NCI-H446 (cell line): ENCODE measurements at regions not wholly inside any gene's neighbourhood (a gene's known extent, or its start where the extent isn't known, plus 50 kb on each side); places are given as distances from the start of the nearest gene placed in this dataset.

Experiments used
- DNase-seq, 2 experiments: peaks; one replicate each; lab custom pipeline; 2025; lab: John Stamatoyannopoulos, UW

DNA sequence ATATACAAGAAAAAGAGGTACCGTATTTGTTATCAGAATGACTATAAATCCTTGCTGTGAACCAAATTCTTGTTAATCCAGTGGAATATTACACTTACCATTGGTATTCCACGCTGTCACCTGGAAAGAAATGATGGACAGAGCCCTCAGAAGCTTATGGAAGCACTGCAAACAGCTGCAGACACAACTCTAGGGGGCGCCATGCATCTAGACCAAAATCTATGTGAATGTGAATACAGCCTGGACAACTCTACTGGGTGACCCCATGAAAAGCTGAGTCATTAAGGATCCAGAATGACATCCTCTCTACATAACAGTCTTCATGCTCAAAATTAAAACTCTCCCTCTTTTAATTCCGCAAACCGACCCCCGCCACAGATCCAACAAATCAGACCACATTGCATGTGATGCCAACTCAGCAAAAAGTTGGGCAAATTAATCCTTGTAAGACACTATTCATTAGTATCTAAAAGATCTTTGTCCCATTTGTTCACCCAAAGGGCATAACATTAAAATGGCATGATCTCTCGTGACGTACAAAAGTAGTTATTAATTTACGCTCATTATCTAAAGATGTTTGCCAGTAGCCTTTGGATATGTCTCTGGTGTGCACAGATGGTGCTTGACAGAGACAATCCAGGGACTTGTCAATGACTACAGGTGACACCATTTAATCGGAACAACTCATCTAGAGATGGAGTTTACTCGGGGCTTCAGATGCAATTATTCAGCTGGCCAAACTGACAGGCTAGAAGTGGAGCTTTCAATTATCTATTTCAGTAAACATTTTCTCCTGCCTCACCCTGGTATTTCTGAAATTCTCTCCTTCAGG lies 552.7 kb upstream of the PSMD7 start:
- no peak for DNase-seq

DNA sequence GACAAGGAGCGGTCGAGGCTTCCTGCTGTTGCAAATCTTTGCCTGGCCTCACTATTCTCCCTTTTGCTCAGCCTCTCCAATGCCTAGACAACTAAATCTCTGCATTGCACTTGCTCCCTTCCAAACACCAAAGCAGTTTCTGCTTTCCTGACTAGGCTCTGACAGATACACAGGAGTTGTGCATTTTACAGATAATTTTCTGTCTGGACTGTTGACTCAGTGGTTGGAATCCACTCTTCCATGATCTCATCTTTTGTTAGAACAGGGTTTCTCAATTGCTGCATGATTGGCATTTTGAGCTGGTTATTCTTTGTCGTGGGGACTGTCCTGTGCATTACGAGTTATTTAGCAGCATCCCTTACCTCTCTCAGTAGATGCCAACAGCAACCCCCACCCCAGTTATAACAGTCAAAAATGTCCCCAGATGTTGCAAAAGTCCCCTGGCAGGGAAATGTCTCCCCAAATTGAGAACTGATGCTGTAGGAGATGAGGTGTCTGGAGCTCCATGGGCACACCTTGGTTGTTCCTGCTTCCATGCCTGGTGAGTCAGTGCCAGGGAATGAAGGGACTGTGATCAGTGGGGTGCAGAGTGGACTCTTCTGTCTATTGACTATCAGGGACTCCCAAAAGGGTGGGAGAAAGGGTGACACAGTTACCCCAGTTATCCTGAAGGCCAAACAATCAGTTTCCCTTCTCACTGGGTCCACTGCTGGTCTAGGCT lies 557.4 kb upstream of the PSMD7 start:
- DNase-seq, result no peak

DNA sequence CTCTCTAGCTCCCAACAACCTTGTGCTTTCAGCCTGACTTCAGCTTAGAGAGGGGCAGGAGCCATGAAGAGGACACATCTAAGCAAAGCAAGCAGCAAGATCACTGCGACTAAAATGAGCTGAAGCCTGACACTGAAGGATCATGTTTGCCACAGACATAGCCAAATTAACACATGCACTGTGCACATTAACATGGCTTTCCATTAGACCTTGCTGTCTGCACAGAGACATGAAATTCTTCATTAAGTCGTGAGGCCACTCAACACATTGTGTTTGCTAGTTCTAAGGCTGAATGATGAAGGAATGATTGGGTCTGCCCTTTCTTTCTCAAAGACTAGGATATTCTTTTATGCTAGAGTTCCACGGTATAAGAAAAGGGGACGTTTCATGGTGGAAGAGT lies 558.3 kb upstream of the PSMD7 start:
- no peak for DNase-seq

DNA sequence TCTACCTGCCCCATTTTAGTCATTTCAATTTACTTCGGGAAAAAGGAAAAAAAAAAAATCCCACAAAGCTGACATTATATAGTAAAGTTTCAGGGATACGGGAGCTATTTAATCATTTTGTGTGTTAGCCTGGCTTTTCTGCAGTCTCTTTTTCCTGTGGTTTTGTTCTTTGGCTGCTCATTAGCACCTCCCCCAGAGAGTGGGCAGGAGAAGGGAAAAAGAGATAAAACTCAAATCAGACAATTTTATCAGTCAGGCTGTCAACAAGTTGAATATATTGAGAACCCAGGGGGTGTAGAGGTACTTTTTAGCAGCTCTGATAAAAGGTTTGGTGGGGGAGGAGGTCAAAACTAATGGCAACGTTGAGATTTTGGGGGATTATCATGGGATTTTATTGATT lies 559.0 kb upstream of the PSMD7 start:
- DNase-seq, result no peak

DNA sequence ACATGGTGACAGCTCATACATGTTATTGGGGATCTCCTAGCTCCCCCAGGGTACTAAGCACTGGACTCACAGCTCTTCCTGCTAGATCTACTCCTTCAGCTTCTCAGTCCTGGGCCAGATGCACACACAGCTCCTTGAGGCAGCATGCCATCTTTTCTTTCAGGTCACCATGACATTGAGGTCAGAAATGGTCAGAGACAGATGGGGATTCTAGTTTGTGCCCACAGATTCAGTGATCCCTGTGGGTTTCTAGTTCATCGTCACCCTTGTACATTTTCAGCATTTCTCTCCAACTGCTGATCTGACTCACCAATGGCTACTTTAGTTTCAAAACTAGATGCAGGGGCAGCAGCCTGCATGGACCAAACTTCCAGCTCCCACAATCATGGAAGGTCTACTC lies 560.7 kb upstream of the PSMD7 start:
- no peak for DNase-seq

DNA sequence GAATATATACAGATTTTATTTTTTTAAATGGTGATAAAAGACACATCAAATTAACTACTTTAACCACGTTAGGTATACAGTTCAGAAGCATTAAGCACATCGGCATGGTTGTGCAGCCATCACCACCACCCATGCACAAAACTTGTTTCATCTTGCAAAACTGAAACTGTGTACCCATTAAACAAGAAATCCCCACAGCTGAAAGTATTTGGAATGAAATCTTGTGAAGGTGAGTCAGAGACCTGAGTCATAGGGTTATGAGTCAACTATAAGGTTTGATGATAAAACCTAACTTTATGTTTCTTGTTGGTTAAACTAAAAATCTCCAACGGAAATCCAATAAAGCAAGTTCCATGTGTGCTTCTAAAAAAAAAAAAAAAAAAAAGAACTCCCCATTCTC lies 561.6 kb upstream of the PSMD7 start:
- no peak for DNase-seq

DNA sequence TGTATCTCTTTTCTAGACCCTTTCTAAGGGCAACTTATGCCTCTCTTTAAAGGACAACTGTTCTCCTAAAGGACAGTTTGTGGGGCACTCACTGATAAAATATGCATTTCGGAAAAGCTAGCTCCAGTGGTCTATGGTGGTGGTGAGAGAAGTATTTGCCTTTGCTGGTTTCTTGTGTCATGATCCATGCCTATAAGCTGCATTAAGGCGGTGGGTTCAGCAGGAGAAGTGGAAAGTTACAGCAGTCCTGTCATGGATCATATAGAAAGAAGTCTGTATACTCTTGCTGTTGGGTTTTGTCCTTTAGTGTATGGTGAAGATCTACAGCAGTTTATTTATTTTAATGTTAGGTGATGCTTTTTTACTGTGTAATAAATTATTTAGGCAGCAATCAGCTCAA lies 563.9 kb upstream of the PSMD7 start:
- DNase-seq, result no peak

DNA sequence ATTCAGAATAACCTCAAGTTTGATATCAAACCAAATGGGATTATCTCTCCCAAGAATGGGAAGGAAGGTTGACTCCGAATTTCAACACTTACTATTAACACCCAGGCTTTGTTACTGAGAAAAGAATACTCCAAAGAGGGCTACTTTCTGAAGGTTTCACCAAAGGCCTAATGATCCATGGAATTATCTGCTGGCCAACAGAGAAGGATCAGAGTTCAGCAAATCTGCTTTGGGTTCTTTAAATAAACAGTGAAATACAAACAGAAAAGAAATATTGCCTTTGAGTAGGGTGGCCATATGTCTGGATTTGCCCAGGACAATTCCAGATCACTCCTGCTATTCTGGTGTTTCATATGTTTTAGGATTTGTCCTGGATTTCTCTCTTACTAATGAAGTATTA lies 564.5 kb upstream of the PSMD7 start:
- no peak for DNase-seq

DNA sequence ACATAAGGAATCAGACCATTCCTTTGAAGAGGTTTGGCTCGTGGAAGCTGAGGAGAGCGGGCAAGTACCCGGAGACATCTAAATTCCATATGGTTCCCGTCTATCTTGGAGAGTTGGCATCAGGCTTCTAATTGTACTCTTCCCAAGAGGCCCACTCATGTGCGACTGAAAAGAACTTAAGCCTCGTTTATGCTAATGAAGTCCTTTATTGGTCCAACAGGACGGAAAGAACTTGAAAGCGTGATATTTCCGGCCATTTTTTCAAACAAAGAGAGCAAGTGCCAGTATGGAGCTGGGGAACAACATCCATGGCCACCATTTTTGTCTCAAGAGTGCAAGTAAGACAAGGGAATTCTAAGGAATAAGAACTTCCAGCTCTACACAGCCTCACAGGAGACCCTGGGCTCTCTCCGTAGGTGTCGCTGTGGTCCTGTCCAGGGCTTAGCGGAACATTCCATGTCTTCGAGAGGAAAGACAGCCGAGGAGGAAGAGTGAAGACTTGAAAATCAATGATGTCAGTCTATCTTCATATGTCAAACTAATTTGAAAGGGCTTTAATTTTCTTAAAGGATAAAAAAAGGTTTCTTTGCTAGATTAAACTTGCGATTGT lies 566.0 kb upstream of the PSMD7 start:
- no peak for DNase-seq

DNA sequence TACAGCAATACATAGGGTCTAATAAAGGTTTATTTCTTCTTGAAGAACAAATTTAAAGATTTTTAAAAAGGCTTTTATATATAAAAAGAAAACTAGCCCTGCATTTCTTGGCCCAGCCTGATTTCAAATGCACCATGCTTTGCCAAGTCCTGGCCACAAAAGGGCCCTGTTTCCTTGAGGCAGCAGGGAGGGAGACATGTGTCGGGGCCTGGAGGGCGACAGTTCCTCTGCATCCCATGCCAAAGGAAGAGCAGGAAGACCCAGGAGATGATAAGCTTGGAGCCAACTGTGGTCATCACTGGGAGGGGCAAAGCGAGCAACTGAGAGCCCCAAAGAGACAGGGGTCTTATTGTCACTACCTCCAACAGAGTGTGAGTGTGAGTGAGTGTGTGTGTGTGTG lies 571.5 kb upstream of the PSMD7 start:
- DNase-seq, result no peak

DNA sequence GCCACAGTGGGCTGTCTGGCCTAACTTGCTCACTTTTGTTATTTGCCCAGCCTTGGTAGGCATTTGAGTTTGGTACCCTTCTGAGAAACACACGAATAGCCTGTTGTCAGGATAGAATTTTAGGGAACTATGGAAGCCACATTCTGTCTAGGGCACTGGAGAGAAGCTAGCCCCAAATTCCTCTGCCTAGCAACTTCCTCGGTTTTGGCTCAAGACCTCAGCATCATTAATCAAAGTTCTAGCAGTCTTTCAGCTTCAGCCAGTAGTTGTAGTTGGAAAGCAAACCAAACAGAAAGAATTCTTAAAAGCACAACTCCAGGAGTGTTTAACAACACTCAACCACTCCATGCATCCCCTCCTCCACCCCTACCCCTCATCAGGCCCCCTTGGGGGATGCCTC lies 572.1 kb upstream of the PSMD7 start:
- DNase-seq, result no peak

DNA sequence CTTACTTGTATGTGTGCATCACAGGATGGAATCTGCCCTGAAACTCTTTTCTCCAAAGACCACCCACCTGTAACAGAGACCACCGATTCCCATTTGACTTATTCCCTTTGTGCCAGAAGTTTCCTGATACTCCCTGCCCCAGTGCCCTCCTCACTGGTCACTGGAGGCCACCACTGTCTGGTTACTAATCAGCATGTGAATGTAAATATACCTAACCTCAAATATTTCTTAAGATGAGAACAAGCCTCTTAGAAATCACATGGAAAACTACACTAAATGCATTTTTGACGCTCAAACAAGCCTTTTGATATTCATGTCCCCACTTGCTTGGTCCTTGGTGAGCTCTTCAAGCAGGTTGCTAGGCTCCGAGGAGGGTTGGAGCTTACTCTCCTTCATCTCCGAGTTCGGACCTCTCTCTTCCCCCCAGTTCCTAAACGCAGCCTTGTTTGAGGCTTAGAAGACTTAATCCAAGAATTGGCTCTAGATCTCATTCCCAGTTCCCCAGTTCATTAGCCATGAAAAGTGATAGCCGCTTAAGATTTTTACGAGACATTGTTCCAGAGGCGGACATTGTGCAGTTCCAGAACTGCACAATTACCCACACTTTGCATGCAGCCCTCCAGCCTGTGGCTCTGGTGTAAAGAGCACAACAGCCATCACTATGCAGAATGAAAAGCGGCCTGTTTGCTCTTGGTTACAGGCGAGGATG lies 579.2 kb upstream of the PSMD7 start:
- DNase-seq, result no peak

DNA sequence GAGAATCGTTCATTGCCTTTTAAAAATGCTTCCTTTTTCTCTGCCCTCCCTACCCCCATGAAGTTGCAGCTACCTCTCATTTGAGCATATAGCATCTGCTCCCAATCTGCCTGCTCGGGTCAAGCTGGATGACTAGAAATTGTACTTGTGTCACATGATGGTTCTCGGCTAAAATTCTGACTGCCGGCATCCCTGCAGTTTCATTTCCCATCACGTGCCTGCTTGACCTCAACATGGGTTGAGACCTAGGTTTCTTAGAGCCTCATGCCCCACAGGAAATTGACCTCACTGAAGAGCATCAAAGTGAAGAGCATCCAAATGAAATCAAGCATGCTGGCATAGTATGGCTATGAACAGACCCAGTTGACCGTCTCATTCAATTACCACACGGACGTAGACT lies 581.6 kb upstream of the PSMD7 start:
- no peak for DNase-seq

DNA sequence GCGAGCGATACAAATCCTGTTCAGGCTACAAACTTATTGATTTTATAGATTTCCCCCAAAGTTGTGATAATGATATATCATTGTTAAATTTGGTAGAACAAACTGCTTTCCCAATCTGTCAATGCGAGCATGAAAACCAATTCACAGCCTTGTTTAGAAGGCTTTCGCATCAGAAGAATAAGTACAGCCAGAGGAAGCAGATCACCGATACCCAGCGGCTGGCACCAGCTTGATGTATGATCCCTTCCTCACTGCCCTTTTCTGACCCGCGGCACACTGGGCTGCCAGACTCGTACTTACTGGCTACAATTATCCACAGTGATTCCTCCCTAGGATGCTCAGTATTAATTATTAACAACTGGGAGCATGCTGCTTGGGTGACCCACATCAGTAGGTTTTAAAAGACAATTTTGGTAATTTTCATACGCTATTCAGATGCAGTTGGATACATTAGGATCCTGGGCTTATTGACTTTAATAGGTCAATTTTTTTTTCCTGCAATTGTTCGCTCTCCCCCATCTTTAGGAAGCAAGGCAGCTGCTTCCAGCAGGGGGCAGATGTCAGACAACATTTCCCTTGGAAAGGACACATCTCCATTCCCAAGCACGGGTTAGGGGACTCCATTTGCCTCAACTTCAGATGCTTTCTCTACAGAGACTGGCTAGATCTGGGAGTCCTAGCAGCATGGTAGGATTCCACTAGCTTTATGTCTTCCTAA lies 582.7 kb upstream of the PSMD7 start:
- DNase-seq, result peak in 1 of 2 experiments; percentile 34

DNA sequence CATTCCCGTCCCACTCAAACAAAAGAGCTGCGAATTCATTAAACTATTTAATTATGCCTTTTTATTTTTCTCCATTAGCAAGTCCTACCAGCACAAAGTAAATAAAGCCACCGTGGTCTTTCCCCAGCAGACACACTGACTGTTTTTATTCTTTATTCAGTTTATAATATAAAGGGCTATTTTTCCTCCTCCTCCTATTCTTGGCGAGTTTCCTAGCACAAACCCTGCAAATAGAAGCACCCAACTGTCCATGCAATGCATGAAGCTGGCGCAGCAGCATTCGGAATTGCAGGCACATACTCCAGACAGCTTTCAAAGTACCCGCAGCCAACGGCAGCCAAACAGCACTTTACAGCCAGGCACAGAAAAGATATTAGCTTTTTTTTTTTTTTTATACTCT lies 583.4 kb upstream of the PSMD7 start:
- peak; percentile 13 to 72 for DNase-seq

DNA sequence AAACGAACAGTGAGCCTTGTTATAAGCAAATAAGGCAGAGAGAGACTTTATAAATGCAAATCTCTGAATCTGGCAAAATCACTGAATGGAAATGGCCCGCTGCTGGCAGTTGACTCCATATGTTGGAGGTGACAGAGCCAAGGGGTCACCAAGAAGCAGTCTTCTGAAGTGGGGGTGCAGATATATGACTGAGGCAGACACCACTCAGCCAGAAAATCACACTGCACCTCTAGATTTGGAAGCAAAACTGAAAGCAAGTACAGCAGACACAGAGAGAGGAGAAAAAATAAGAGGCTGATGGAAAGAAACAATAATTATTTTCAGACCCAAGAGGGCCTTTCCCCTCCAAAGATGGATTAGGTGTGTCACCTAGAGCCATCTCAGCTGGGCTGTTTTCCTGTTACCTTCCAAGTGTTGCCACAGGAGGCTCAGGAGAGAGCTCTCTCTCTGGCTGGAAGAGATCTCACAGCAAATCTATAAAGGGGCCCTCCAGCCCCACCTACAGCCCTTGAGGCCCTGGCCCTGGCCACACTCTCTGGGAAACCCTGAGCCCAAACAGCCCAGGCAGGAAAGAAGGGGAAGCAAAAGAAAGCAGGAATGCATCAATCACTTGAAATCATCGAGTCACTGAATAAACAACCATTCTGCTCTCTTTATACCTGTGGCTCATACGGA lies 585.1 kb upstream of the PSMD7 start:
- DNase-seq, result no peak

DNA sequence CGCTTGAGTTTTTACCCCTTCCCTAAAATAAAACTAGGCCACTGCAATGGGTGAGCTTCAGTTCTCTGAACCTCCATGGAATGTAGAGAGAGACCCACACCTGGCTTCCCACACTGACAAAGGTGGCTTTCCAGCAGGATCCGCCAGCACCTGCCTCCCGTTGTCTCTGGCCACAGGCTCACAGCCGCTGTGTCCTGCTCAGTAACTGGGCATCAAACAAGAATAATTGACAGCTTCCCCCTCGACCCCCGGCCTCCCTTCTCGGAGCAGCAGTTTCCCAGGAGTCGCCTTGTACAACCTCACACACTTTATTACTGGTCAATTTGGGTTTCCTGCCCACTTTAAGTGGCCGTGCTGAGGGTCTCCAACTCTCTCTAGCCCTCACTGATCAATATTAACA lies 586.1 kb upstream of the PSMD7 start:
- no peak for DNase-seq

DNA sequence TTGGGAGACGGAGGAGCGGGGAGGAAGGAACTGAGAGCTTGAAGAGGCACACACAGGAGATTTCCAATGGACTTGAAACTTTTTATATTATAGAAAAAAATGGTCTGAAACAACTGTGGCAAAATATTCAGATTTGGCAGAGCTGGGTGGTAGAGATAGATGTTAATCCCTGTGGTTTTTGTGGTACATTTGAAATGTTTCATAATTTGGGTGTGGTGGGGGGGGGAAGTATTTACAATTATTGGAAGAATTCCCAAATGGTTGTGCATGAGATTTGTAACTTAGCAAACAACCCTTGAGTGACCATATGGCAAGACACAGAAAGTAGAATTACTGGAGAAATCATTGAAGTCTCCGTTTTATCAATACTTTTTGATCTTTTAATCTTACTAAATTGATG lies 588.8 kb upstream of the PSMD7 start:
- DNase-seq, result no peak

DNA sequence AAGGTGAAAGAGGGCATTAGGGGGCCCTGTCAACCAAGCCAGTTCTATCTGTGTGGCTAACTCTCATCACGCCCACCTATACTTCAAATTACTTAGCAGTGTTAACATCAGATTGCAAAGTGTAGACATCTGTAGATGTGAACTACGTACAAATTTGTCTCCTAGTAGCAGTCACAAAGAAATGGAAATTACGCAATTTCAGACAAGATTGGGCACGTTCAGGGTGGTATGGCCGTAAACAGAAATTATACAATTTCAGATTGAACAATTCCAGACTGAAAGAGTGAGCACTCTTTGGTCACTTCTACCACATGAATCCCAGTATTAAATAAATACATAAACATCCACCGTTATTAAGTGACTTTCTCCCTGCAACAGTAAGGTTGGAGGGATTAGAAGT lies 592.7 kb upstream of the PSMD7 start:
- no peak for DNase-seq

DNA sequence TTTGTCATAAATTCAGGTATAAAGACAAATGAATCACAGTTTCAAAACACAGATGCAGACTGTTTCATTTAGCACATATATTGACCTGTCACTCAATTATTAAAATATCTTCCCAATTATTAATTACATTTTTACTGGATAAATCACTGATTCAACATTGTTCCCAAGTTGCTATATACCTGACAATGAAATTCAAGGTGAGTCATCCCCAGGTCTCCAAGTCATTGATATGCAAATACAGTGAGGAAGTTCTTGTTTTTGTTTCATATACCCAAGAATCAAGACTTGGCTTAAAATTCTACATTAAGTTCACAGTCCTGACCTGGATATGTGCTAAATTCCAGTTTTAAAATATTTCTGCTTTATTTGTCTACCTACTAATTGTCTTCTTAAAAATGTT lies 599.3 kb upstream of the PSMD7 start:
- DNase-seq, result no peak

DNA sequence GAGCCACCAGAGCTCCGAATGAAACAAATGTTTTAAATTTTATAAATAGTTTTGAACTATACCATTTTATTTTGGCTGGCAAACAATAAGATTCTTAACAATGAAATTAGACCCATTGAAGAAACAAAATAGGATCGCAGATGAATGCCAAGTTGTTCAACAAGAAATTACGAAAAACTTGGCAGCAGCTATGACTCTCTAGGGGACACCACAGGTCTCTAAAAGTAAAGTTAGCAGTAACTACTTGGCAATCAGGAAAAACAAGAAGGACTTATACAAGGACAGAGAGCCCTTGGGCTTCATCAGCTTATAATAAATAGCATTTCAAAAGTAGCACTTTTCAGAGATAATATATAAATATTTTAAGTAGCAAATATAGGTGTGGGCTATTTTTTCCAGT lies 603.8 kb upstream of the PSMD7 start:
- DNase-seq, result no peak
